ENCODE measurements at regions not wholly inside any gene's neighbourhood (a gene's known extent, or its start where the extent isn't known, plus 50 kb on each side); places are given as distances from the start of the nearest gene placed in this dataset.

DNA sequence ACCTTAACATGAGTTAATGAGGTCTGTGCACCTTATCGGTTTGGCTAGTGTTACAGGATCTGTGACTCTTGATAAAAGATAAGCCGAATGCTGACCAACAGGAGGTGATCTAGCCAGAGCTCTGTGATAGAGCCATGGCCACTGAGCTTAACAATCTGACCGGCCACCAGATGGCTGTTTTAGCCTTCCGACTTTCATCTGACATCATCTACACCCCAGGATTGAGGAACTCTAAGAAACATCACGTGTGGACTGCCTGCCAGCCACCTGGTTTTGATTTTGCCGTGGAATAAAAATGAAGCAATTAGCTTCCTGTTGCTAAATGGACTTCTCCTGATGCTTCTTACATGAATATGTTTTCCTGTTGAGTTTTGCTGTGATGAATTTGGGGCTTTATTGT, 281.3 kb downstream of the CEMIP2 start:
- no peaks in the 10 kb centered on the region for H3K36me3 Mint-ChIP-seq
- H3K4me3 Mint-ChIP-seq, result no peak overlapping the region
- peaks cover 7% of the 10 kb centered on the region for H3K4me1 Mint-ChIP-seq
- peaks cover 3% of the 10 kb centered on the region for H3K27me3 Mint-ChIP-seq (ENCODE audit: low read depth)
- H3K27ac Mint-ChIP-seq, result no peak overlapping the region
- TF ChIP-seq, protein P1, sequence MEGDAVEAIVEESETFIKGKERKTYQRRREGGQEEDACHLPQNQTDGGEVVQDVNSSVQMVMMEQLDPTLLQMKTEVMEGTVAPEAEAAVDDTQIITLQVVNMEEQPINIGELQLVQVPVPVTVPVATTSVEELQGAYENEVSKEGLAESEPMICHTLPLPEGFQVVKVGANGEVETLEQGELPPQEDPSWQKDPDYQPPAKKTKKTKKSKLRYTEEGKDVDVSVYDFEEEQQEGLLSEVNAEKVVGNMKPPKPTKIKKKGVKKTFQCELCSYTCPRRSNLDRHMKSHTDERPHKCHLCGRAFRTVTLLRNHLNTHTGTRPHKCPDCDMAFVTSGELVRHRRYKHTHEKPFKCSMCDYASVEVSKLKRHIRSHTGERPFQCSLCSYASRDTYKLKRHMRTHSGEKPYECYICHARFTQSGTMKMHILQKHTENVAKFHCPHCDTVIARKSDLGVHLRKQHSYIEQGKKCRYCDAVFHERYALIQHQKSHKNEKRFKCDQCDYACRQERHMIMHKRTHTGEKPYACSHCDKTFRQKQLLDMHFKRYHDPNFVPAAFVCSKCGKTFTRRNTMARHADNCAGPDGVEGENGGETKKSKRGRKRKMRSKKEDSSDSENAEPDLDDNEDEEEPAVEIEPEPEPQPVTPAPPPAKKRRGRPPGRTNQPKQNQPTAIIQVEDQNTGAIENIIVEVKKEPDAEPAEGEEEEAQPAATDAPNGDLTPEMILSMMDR (IDR thresholded peaks at IDR 0.05; ENCODE audit: unreplicated experiment), result no peak
- DNase-seq (ENCODE audit: low spot score in 2 of 2, unreplicated experiment in 2 of 2), result no peak
- H3K9me3 Mint-ChIP-seq, result no peaks in the 10 kb centered on the region

DNA sequence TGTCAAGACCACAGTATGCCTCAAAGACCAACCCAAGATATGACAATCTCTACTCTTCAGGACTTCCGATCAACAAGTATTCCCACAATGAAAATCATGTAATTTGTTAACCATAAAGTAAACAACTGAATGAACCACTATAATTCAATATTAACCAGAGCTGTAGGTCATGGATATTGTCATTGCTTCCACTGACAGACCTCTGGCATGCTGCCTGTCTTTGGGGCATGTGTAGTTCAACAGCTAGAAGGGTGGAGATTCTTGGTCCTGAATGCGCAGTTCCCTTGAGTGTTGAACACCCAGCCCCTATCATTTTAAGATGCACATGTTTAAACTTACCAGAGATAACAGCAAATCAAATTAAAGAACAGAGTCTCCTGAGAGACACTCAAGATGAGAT, 283.0 kb downstream of the CEMIP2 start:
- no peak overlapping the region for H3K4me3 Mint-ChIP-seq
- H3K4me1 Mint-ChIP-seq, result peaks cover 7% of the 10 kb centered on the region
- TF ChIP-seq, protein P1 (IDR thresholded peaks at IDR 0.05; ENCODE audit: unreplicated experiment), result no peak
- H3K27ac Mint-ChIP-seq, result no peak overlapping the region
- H3K36me3 Mint-ChIP-seq, result no peaks in the 10 kb centered on the region
- peaks cover 3% of the 10 kb centered on the region for H3K27me3 Mint-ChIP-seq (ENCODE audit: low read depth)
- no peaks in the 10 kb centered on the region for H3K9me3 Mint-ChIP-seq
- no peak for DNase-seq (ENCODE audit: low spot score in 2 of 2, unreplicated experiment in 2 of 2)

DNA sequence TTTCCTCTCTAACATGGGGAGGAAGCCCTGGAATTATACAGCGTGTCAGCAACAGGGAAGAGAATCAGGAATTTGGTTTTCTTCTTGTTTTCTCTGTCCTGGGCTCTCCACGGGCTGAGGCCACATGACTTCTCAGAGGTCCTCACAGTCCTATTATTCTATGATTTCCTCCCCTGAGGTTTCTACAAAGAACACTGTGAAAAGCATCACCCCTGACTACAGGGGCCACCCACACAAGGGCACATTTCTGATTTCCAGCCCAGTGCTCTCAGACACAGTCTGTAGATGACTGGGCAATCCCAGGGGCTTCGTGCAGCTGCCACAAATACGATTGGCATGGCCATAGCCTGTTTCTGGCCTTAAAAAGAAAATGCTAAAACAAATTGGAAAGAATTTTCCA, 284.9 kb downstream of the CEMIP2 start:
- Mint-ChIP-seq H3K4me3 (no peak overlapping the region), H3K27me3 (ENCODE audit: low read depth) (peaks cover 1% of the 10 kb centered on the region), H3K4me1 (peaks cover 7% of the 10 kb centered on the region), H3K9me3 (peaks cover 3% of the 10 kb centered on the region), H3K27ac (no peak overlapping the region), H3K36me3 (no peaks in the 10 kb centered on the region)
- TF ChIP-seq, protein P1 (IDR thresholded peaks at IDR 0.05; ENCODE audit: unreplicated experiment), result no peak
- DNase-seq (ENCODE audit: low spot score in 2 of 2, unreplicated experiment in 2 of 2), result no peak

DNA sequence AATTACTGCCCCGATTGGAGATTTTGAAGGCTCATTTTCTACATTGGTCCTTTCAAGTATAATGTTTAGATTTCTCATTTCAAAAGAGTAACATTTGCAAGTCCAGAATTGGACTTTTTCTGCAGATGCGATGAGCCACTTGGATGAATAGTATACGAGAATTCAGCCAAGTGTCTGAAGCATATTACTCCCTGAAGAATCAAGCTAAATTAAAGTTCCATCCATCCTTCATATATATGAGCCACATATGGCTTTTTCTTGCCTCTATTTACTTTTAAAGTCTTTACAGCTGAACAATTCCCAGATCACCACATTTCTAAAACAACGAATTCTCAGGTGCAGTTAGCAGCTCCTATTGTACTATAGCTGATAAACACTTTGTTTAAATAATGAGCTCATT, 288.7 kb downstream of the CEMIP2 start:
- H3K27ac Mint-ChIP-seq, result no peak overlapping the region
- peaks cover 3% of the 10 kb centered on the region for H3K9me3 Mint-ChIP-seq
- H3K4me1 Mint-ChIP-seq, result no peaks in the 10 kb centered on the region
- DNase-seq (ENCODE audit: low spot score in 2 of 2, unreplicated experiment in 2 of 2), result no peak
- H3K4me3 Mint-ChIP-seq, result no peak overlapping the region
- TF ChIP-seq, protein P1 (IDR thresholded peaks at IDR 0.05; ENCODE audit: unreplicated experiment), result no peak
- peaks cover 2% of the 10 kb centered on the region for H3K27me3 Mint-ChIP-seq (ENCODE audit: low read depth)
- no peaks in the 10 kb centered on the region for H3K36me3 Mint-ChIP-seq

DNA sequence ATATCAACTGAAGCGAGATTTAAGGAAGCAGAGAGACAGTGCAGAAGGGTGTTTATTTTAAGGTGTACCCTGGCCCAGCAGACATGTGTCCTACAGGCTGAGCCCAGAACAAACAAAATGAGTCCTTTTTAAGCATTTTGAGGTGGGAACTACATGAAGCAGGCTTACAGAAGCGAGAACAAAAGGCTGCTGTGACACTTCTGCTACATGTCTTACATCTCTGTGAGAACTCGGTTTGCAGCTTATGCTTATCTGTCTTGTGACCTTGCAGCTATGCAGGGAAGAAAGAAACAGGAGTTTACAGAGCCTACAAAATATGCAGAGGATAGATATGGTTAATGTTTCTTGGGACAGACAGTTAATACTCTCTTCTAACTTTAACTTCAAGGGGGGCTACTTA, 295.9 kb downstream of the CEMIP2 start:
- H3K27ac Mint-ChIP-seq, result no peak overlapping the region
- H3K4me3 Mint-ChIP-seq, result no peak overlapping the region
- DNase-seq (ENCODE audit: low spot score in 2 of 2, unreplicated experiment in 2 of 2), result no peak
- TF ChIP-seq, protein P1 (IDR thresholded peaks at IDR 0.05; ENCODE audit: unreplicated experiment), result no peak
- peaks cover 8% of the 10 kb centered on the region for H3K4me1 Mint-ChIP-seq
- no peaks in the 10 kb centered on the region for H3K36me3 Mint-ChIP-seq
- no peaks in the 10 kb centered on the region for H3K27me3 Mint-ChIP-seq (ENCODE audit: low read depth)
- peaks cover 7% of the 10 kb centered on the region for H3K9me3 Mint-ChIP-seq

DNA sequence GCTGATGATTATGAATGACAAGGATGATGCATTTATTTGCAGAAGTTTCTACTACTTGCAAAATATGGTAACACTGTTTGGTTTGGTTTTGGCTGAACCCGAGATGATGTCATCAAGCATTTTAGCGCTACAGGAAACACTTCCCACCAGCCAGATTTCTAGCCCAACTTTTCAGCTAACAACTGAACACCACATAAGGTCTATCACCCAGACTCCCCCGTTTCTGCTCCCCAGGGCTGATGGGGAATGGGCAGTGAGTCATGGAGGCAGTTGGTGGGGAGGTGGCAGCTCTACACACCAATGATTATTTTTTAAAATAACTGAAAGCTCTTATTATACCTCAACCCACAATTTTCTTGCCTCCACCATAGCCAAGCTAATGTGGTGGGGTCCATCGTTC, 302.9 kb downstream of the CEMIP2 start:
- TF ChIP-seq, protein P1 (IDR thresholded peaks at IDR 0.05; ENCODE audit: unreplicated experiment), result no peak
- no peak overlapping the region for H3K27ac Mint-ChIP-seq
- DNase-seq (ENCODE audit: low spot score in 2 of 2, unreplicated experiment in 2 of 2), result no peak
- H3K4me1 Mint-ChIP-seq, result no peaks in the 10 kb centered on the region
- H3K4me3 Mint-ChIP-seq, result no peak overlapping the region
- peaks cover 17% of the 10 kb centered on the region for H3K27me3 Mint-ChIP-seq (ENCODE audit: low read depth)
- peaks cover 4% of the 10 kb centered on the region for H3K9me3 Mint-ChIP-seq
- no peaks in the 10 kb centered on the region for H3K36me3 Mint-ChIP-seq

Data from mesothelial cell of epicardium (in vitro differentiated cells).